A549 (cell line): ENCODE measurements at regions not wholly inside any gene's neighbourhood (a gene's known extent, or its start where the extent isn't known, plus 50 kb on each side); places are given as distances from the start of the nearest gene placed in this dataset.

Experiments
- CEBPB ChIP-seq, 2 experiments: fragments of >200 bp in 1 of 2; sonication (Bioruptor Twin) in 1 of 2; formaldehyde crosslinking in 1 of 2; IDR thresholded peaks; 2 replicates each; pipeline ENCODE4 v1.6.1; 2012 to 2016
- CTCF ChIP-seq: fragments of >200 bp; sonication (Bioruptor Twin); formaldehyde crosslinking; IDR thresholded peaks from 3 replicates; pipeline ENCODE4 v1.5.1; 2016
- EP300 ChIP-seq, 2 experiments: fragments of >200 bp; sonication (Bioruptor Twin); formaldehyde crosslinking; IDR thresholded peaks; 2 replicates in 1 of 2; 3 replicates in 1 of 2; pipeline ENCODE4 v1.6.1; 2016 to 2017
- ESRRA ChIP-seq: fragments of 150-350 bp; IDR thresholded peaks from 2 replicates; pipeline ENCODE4 v1.6.1; 2014; ENCODE audit warnings: mild to moderate bottlenecking, low read length, borderline replicate concordance
- KDM1A ChIP-seq: fragments of 200-600 bp; sonication (generic); IDR thresholded peaks from 2 replicates; pipeline ENCODE4 v1.6.1; 2016; ENCODE audit warnings: low read depth, mild to moderate bottlenecking
- MAZ ChIP-seq: fragments of 150-350 bp; IDR thresholded peaks from 2 replicates; pipeline ENCODE4 v1.6.1; 2014; ENCODE audit warnings: antibody characterized with exemption, low read depth, low read length, borderline replicate concordance
- NFE2L2 ChIP-seq: fragments of 150-350 bp; conservative IDR thresholded peaks from 2 replicates; pipeline ENCODE4 v1.6.1; 2014; ENCODE audit warnings: low read length
- PBX3 ChIP-seq: IDR thresholded peaks from 2 replicates; pipeline ENCODE4 v1.6.1; 2012
- POLR2A ChIP-seq: IDR thresholded peaks from 2 replicates; pipeline ENCODE4 v1.6.1; 2012; ENCODE audit warnings: mild to moderate bottlenecking, low read length
- REST ChIP-seq: fragments of 200-600 bp; sonication (generic); IDR thresholded peaks from 2 replicates; pipeline ENCODE4 v1.6.1; 2016; ENCODE audit warnings: antibody characterized with exemption, mild to moderate bottlenecking, moderate library complexity
- SREBF2 ChIP-seq: fragments of 450-650 bp; IDR thresholded peaks from 2 replicates; pipeline ENCODE4 v1.6.1; 2014; ENCODE audit warnings: mild to moderate bottlenecking, moderate library complexity
- ZFP36 ChIP-seq: fragments of 450-650 bp; IDR thresholded peaks from 2 replicates; pipeline ENCODE4 v1.6.1; 2014; ENCODE audit warnings: borderline replicate concordance; ENCODE audit not compliant: partially characterized antibody
- TF ChIP-seq, protein P1 (sequence below): IDR thresholded peaks from 2 replicates; pipeline ENCODE4 v1.6.1; 2012
- TF ChIP-seq, protein P2 (sequence below): fragments of 450-650 bp; IDR thresholded peaks from 2 replicates; pipeline ENCODE4 v1.6.1; 2014; ENCODE audit warnings: antibody characterized with exemption

DNA sequence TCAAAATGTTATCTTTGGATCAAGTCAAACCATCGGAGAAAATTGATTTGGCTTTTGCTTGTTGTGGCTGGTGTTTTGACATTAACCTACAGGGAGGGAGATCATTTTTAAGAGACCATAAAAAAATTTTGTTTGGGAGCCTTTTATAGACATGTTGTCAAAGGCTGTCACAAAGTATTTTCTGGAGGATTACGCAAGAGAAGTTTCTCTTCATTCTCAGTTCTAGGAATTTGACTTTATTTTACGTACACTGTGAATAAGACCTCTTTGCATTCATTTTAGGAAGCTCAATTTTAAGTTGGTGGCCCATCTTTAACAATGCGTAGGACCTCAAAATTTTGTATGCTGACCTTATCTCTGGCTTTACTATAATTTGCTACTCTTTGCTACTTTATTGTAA lies 50.2 kb upstream of the SLC44A1 start:
- TF ChIP-seq PBX3: no peak
- no peak for TF ChIP-seq REST
- no peak for TF ChIP-seq CTCF
- no peak for TF ChIP-seq POLR2A
- no peak for TF ChIP-seq MAZ
- TF ChIP-seq, protein P1, sequence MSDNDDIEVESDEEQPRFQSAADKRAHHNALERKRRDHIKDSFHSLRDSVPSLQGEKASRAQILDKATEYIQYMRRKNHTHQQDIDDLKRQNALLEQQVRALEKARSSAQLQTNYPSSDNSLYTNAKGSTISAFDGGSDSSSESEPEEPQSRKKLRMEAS: no peak
- no peak for TF ChIP-seq EP300 (IDR thresholded peaks at IDR 0.05)
- TF ChIP-seq, protein P2, sequence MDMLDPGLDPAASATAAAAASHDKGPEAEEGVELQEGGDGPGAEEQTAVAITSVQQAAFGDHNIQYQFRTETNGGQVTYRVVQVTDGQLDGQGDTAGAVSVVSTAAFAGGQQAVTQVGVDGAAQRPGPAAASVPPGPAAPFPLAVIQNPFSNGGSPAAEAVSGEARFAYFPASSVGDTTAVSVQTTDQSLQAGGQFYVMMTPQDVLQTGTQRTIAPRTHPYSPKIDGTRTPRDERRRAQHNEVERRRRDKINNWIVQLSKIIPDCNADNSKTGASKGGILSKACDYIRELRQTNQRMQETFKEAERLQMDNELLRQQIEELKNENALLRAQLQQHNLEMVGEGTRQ: no peak
- peak; percentile 36 to 68; a peak in 3 of 4 replicates for TF ChIP-seq CEBPB (IDR thresholded peaks at IDR 0.05)
- TF ChIP-seq SREBF2: no peak
- no peak for TF ChIP-seq ZFP36
- no peak for TF ChIP-seq NFE2L2
- no peak for TF ChIP-seq ESRRA
- no peak for TF ChIP-seq KDM1A
